Ramos (cell line): ENCODE measurements at regions not wholly inside any gene's neighbourhood (a gene's known extent, or its start where the extent isn't known, plus 50 kb on each side); places are given as distances from the start of the nearest gene placed in this dataset.

Experiments
- in situ Hi-C: fragments of 300-500 bp; cut with MboI; formaldehyde crosslinking; loops from one replicate; pipeline ENCODE4 v1.14.3; 2022; ENCODE audit warnings: low sequenced_read_pairs; ENCODE audit not compliant: unreplicated experiment

GRCh38 chr9:119597499-119597898 is 228.3 kb upstream of the BRINP1 start:
- in situ Hi-C loops, result no loop called here

- in situ Hi-C loops, result no loop called here
These were observed 227.5 kb upstream of the BRINP1 start for GRCh38 chr9:119596703-119597102.

GRCh38 chr9:119588874-119589744 is 219.9 kb upstream of the BRINP1 start:
- in situ Hi-C loops, result no loop called here

- in situ Hi-C loops, result no loop called here
These were observed 208.6 kb upstream of the BRINP1 start for GRCh38 chr9:119577881-119578280.

GRCh38 chr9:119559986-119560385 is 190.8 kb upstream of the BRINP1 start:
- in situ Hi-C loops, result loop anchor here (25.0 kb wide), 1 partner anchor 402 kb away; no protein-coding TSS in a partner anchor

- in situ Hi-C loops, result loop anchor here (25.0 kb wide), 1 partner anchor 403 kb away; no protein-coding TSS in a partner anchor
These were observed 189.8 kb upstream of the BRINP1 start for GRCh38 chr9:119559056-119559455.

GRCh38 chr9:119556129-119556875 is 187.1 kb upstream of the BRINP1 start:
- in situ Hi-C loops, result loop anchor here (25.0 kb wide), 1 partner anchor 406 kb away; no protein-coding TSS in a partner anchor

GRCh38 chr9:119544492-119544891 is 175.3 kb upstream of the BRINP1 start:
- in situ Hi-C loops, result no loop called here

- in situ Hi-C loops, result no loop called here
These were observed 167.9 kb upstream of the BRINP1 start for GRCh38 chr9:119537138-119537537.

GRCh38 chr9:119533504-119533903 is 164.3 kb upstream of the BRINP1 start:
- in situ Hi-C loops, result no loop called here

GRCh38 chr9:119526698-119527097 is 157.5 kb upstream of the BRINP1 start:
- in situ Hi-C loops, result no loop called here

GRCh38 chr9:119523508-119523907 is 154.3 kb upstream of the BRINP1 start:
- in situ Hi-C loops, result no loop called here

GRCh38 chr9:119522381-119522780 is 153.1 kb upstream of the BRINP1 start:
- in situ Hi-C loops, result no loop called here

GRCh38 chr9:119509291-119509905 is 140.2 kb upstream of the BRINP1 start:
- in situ Hi-C loops, result no loop called here

- in situ Hi-C loops, result no loop called here
These were observed 132.1 kb upstream of the BRINP1 start for GRCh38 chr9:119501374-119501773.

- in situ Hi-C loops, result no loop called here
These were observed 131.0 kb upstream of the BRINP1 start for GRCh38 chr9:119500072-119500771.

- in situ Hi-C loops, result no loop called here
These were observed 118.0 kb upstream of the BRINP1 start for GRCh38 chr9:119487118-119487827.

GRCh38 chr9:119483153-119483552 is 113.9 kb upstream of the BRINP1 start:
- in situ Hi-C loops, result no loop called here

- in situ Hi-C loops, result no loop called here
These were observed 108.0 kb upstream of the BRINP1 start for GRCh38 chr9:119477197-119477596.

- in situ Hi-C loops, result no loop called here
These were observed 88.8 kb upstream of the BRINP1 start for GRCh38 chr9:119458068-119458467.
